Panc1 (cell line): ENCODE measurements at regions not wholly inside any gene's neighbourhood (a gene's known extent, or its start where the extent isn't known, plus 50 kb on each side); places are given as distances from the start of the nearest gene placed in this dataset.

Source experiments
- ATAC-seq: fragments of 200-7000 bp; cut with Tn5 transposase; 2 replicates; pipeline ENCODE4 v1.9.1; 2020; ENCODE audit warnings: mild to moderate bottlenecking, moderate library complexity
- BruUV-seq: library from RNA; stranded (reverse); fragments of 400-500 nt; replicated peaks from 2 replicates; lab custom pipeline; 2021; lab: Mats Ljungman, UMichigan
- CTCF ChIA-PET: fragments of 300-600 bp; sonication (Branson Sonifier 250); formaldehyde crosslinking; loops from one replicate; lab custom pipeline; 2022; ENCODE audit warnings: antibody characterized with exemption; lab: Charles Lee
- POLR2A ChIA-PET: fragments of 300-600 bp; sonication (Branson Sonifier 250); formaldehyde crosslinking; loops from one replicate; lab custom pipeline; 2022; ENCODE audit warnings: antibody characterized with exemption; lab: Charles Lee
- DNase-seq: peaks from one replicate; pipeline ENCODE4 v3.0.0-alpha.2; 2010; ENCODE audit warnings: low read depth, low spot score
- H3K27ac ChIP-seq: 2 replicates; pipeline ENCODE4 v1.5.1; 2011; ENCODE audit warnings: mild to moderate bottlenecking, low read length, inconsistent platforms
- H3K27me3 ChIP-seq: fragments of 200-500 bp; sonication (Bioruptor generic); 2 replicates; pipeline ENCODE4 v1.6.0; 2014; ENCODE audit warnings: low read length, inconsistent platforms; ENCODE audit not compliant: control insufficient read depth, insufficient read depth
- H3K36me3 ChIP-seq: fragments of 200-500 bp; sonication (Bioruptor generic); 2 replicates; pipeline ENCODE4 v1.5.1; 2014; ENCODE audit warnings: inconsistent platforms, mild to moderate bottlenecking, low read length, moderate library complexity; ENCODE audit not compliant: control insufficient read depth, insufficient read depth
- H3K4me1 ChIP-seq: 2 replicates; pipeline ENCODE4 v1.5.1; 2011; ENCODE audit warnings: inconsistent platforms, mild to moderate bottlenecking, low read length, moderate library complexity; ENCODE audit not compliant: control insufficient read depth, insufficient read depth
- H3K4me3 ChIP-seq, 2 experiments: 2 replicates each; pipeline ENCODE4 v1.5.1; 2011 to 2012; ENCODE audit warnings: low read depth in 2 of 2, low read length in 2 of 2, mild to moderate bottlenecking in 2 of 2, inconsistent platforms in 1 of 2, moderate library complexity in 1 of 2
- H3K9me3 ChIP-seq: fragments of 200-500 bp; sonication (Bioruptor generic); 2 replicates; pipeline ENCODE4 v1.5.1; 2014; ENCODE audit warnings: low read depth, mild to moderate bottlenecking, inconsistent platforms, low read length, moderate library complexity; ENCODE audit not compliant: control insufficient read depth, insufficient read depth
- POLR2AphosphoS5 ChIP-seq: IDR thresholded peaks from 2 replicates; pipeline ENCODE4 v1.6.1; 2012; ENCODE audit warnings: mild to moderate bottlenecking, low read depth, low read length, moderate library complexity
- REST ChIP-seq, 2 experiments: IDR thresholded peaks; 2 replicates each; pipeline ENCODE4 v1.6.1; 2011 to 2012; ENCODE audit warnings: low read depth in 2 of 2, control low read depth in 1 of 2, low read length in 1 of 2, mild to moderate bottlenecking in 1 of 2, moderate library complexity in 1 of 2; ENCODE audit not compliant: insufficient read depth in 1 of 2
- SIN3A ChIP-seq: IDR thresholded peaks from 2 replicates; pipeline ENCODE4 v1.6.1; 2012; ENCODE audit warnings: low read depth, mild to moderate bottlenecking, low read length, moderate library complexity, borderline replicate concordance; ENCODE audit not compliant: insufficient read depth
- TCF7L2 ChIP-seq: IDR thresholded peaks from 2 replicates; pipeline ENCODE4 v1.6.1; 2011; ENCODE audit warnings: mild to moderate bottlenecking, low read depth, low read length, inconsistent platforms
- in situ Hi-C: cut with HindIII; loops from 2 replicates; pipeline ENCODE4 v1.10.0; 2016; ENCODE audit warnings: low sequenced_read_pairs, low pct_unique_long_range_greater_than_20kb
- intact Hi-C: fragments of 100-400 bp; cut with micrococcal nuclease; formaldehyde crosslinking; loops from one replicate; pipeline ENCODE4 v1.10.0; 2022; ENCODE audit not compliant: unreplicated experiment
- TF ChIP-seq, protein P1 (sequence below): fragments of 450-650 bp; IDR thresholded peaks from 2 replicates; pipeline ENCODE4 v1.5.1; 2017; ENCODE audit warnings: mild to moderate bottlenecking

- no peak for TF ChIP-seq SIN3A
- TF ChIP-seq REST (IDR thresholded peaks at IDR 0.05; ENCODE audit: insufficient read depth in 1 of 2, low read depth in 2 of 2, low read length in 1 of 2) = no peak
- TF ChIP-seq TCF7L2 = no peak
- TF ChIP-seq POLR2AphosphoS5 = no peak
- TF ChIP-seq, protein P1, sequence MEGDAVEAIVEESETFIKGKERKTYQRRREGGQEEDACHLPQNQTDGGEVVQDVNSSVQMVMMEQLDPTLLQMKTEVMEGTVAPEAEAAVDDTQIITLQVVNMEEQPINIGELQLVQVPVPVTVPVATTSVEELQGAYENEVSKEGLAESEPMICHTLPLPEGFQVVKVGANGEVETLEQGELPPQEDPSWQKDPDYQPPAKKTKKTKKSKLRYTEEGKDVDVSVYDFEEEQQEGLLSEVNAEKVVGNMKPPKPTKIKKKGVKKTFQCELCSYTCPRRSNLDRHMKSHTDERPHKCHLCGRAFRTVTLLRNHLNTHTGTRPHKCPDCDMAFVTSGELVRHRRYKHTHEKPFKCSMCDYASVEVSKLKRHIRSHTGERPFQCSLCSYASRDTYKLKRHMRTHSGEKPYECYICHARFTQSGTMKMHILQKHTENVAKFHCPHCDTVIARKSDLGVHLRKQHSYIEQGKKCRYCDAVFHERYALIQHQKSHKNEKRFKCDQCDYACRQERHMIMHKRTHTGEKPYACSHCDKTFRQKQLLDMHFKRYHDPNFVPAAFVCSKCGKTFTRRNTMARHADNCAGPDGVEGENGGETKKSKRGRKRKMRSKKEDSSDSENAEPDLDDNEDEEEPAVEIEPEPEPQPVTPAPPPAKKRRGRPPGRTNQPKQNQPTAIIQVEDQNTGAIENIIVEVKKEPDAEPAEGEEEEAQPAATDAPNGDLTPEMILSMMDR = no peak
- ChIA-PET CTCF (no interaction called here), POLR2A (no interaction called here)
- intact Hi-C loops (no loop called here), in situ Hi-C loops (no loop called here)
- no peaks in the 10 kb centered on the region for H3K36me3 ChIP-seq
- no peaks in the 10 kb centered on the region for H3K9me3 ChIP-seq
- H3K4me1 ChIP-seq = no peaks in the 10 kb centered on the region
- no peaks in the 10 kb centered on the region for H3K27me3 ChIP-seq
- BruUV-seq = no TSS peak
- no peak overlapping the region for H3K27ac ChIP-seq
- no peak overlapping the region for H3K4me3 ChIP-seq
- DNase-seq = no peak
- ATAC-seq = no peak
Observed at GRCh38 chr13:105341758-105342157, 1193.7 kb downstream of the EFNB2 start.

DNA sequence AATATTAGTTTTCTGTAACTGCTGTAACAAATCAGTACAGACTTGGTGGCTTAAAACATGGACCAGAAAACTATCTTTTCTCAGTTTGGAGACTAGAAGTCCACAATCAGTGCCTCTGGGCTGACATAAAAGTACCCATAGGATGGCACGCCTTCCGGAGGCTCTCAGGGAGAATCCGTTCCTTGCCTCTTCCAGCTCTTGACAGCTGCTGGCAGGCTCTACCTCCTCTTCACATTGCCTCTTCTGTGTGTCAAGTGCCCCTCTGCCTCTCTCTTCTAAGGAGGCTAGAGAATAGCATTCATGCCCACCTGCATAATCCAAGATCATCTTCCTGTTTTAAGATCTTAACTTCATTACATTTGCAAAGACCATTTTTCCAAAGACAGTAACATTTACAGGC, 1194.2 kb downstream of the EFNB2 start:
- no peak for TF ChIP-seq REST (IDR thresholded peaks at IDR 0.05; ENCODE audit: insufficient read depth in 1 of 2, low read depth in 2 of 2, low read length in 1 of 2)
- no peak for TF ChIP-seq SIN3A
- TF ChIP-seq, protein P1 = no peak
- TF ChIP-seq TCF7L2 = no peak
- no peak for TF ChIP-seq POLR2AphosphoS5
- in situ Hi-C loops = no loop called here
- Histone ChIP-seq H3K9me3 (no peaks in the 10 kb centered on the region), H3K36me3 (no peaks in the 10 kb centered on the region), H3K4me1 (no peaks in the 10 kb centered on the region), H3K4me3 (no peak overlapping the region), H3K27me3 (no peaks in the 10 kb centered on the region), H3K27ac (no peak overlapping the region)
- ATAC-seq = no peak
- no peak for DNase-seq
- CTCF ChIA-PET = no interaction called here
- intact Hi-C loops = no loop called here
- POLR2A ChIA-PET = no interaction called here
- no TSS peak for BruUV-seq
